AG08395 (cell line): ENCODE measurements at regions not wholly inside any gene's neighbourhood (a gene's known extent, or its start where the extent isn't known, plus 50 kb on each side); places are given as distances from the start of the nearest gene placed in this dataset.
A peak's percentile ranks its signal among the peaks of the same experiment; 100 is the strongest.

Experiments
- DNase-seq: peaks from one replicate; pipeline ENCODE4 v3.0.0; 2012; ENCODE audit warnings: mixed read lengths, low spot score

DNA sequence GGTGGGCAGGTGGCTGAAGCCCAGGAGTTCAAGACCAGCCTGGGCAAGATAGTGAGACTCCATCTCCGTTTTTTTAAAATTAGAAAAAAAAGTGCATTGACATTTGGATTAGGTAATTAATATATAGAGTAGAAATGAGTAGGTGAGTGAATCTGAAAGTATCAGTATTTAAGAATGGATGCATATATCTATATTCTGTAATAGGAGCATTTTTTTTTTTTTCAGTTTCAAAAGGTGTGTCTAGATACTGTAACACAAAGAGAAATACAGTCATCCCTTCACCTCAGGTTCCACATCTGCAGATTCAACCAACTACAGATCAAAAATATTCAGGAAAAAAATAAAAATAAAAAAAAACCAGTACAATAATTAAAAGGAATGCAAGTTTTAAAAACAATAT, 50.8 kb downstream of the RBM27 start:
- DNase-seq, result no peak

DNA sequence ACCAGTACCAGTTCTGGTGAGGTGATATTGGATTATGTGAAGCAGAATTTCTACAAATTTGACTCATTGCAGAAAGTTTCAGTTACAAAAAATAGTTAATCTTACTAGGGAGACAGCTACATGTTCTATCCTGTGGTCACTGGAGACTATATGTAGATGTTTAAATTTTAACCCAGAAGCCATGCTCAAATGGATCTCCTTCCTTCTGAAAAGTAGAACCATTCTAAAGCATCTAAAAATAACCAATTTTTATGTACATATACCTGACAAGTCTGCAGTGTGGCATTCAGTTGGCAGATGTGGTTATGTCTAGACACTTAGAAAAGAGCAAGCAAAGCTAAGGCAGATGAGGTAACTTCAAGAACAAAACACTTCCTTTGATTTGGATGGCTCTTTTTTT, 65.5 kb upstream of the POU4F3 start:
- DNase-seq, result no peak

DNA sequence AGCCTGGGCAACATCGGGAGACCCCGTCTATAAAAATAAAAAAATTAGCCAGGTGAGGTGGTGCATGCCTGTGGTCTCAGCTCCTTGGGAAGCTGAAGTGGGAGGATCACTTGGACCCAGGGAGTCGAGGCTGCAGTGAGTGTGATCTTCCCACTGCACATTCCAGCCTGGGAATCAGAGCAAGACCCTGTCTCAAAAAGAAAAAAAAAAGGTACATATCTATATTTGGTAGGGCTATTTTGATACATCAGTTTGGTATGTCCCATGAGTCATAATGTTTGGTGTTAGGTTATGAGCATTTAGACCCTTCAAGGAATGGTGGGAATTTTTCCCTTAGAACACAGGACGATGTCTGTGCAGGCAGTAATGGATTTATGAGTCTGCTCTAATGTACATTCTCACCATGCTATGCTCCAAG, 55.3 kb upstream of the POU4F3 start:
- DNase-seq, result peak; percentile 79

GRCh38 chr5:146284016-146284415, 54.6 kb upstream of the POU4F3 start:
- no peak for DNase-seq
